KMS-11 (cell line): ENCODE measurements at regions not wholly inside any gene's neighbourhood (a gene's known extent, or its start where the extent isn't known, plus 50 kb on each side); places are given as distances from the start of the nearest gene placed in this dataset.

Experiments used
- H2AFZ ChIP-seq: fragments of 200-600 bp; sonication (generic); 2 replicates; pipeline ENCODE4 v1.6.1; 2016; ENCODE audit warnings: antibody characterized with exemption, mixed run types, low read depth
- H3K27ac ChIP-seq: fragments of 200-600 bp; sonication (generic); 2 replicates; pipeline ENCODE4 v1.6.1; 2016; ENCODE audit warnings: mild to moderate bottlenecking, mixed run types
- H3K27me3 ChIP-seq: fragments of 200-600 bp; sonication (generic); 2 replicates; pipeline ENCODE4 v1.6.1; 2017; ENCODE audit warnings: mild to moderate bottlenecking, low read depth, mixed run types, moderate library complexity; ENCODE audit not compliant: insufficient read depth
- H3K36me3 ChIP-seq: fragments of 200-600 bp; sonication (generic); 2 replicates; pipeline ENCODE4 v1.6.1; 2017; ENCODE audit warnings: mild to moderate bottlenecking, mixed run types; ENCODE audit not compliant: insufficient read depth
- H3K4me1 ChIP-seq: fragments of 200-600 bp; sonication (generic); 2 replicates; pipeline ENCODE4 v1.6.1; 2016; ENCODE audit warnings: mild to moderate bottlenecking, low read depth, mixed run types; ENCODE audit not compliant: poor library complexity, severe bottlenecking
- H3K4me2 ChIP-seq: fragments of 200-600 bp; sonication (generic); 2 replicates; pipeline ENCODE4 v1.7.0; 2016; ENCODE audit warnings: mild to moderate bottlenecking, mixed run types
- H3K4me3 ChIP-seq: fragments of 200-600 bp; sonication (generic); IDR thresholded peaks from 2 replicates; pipeline ENCODE4 v1.6.1; 2017; ENCODE audit warnings: low read depth, low read length, mixed read lengths; ENCODE audit not compliant: insufficient read depth
- H3K79me2 ChIP-seq: fragments of 200-600 bp; sonication (generic); 2 replicates; pipeline ENCODE4 v1.6.1; 2016; ENCODE audit warnings: low read depth, mixed run types; ENCODE audit not compliant: insufficient read depth
- H3K9ac ChIP-seq: fragments of 200-600 bp; sonication (generic); 2 replicates; pipeline ENCODE4 v1.6.1; 2016; ENCODE audit warnings: mild to moderate bottlenecking, mixed run types
- H4K20me1 ChIP-seq: fragments of 200-600 bp; sonication (generic); 2 replicates; pipeline ENCODE4 v1.6.1; 2016; ENCODE audit warnings: mild to moderate bottlenecking, mixed run types; ENCODE audit not compliant: insufficient read depth
- CTCF ChIP-seq: fragments of 200-600 bp; sonication (generic); conservative IDR thresholded peaks from 2 replicates; pipeline ENCODE4 v1.6.1; 2017; ENCODE audit warnings: low read depth, mild to moderate bottlenecking, antibody characterized with exemption, low read length, moderate library complexity, mixed read lengths

DNA sequence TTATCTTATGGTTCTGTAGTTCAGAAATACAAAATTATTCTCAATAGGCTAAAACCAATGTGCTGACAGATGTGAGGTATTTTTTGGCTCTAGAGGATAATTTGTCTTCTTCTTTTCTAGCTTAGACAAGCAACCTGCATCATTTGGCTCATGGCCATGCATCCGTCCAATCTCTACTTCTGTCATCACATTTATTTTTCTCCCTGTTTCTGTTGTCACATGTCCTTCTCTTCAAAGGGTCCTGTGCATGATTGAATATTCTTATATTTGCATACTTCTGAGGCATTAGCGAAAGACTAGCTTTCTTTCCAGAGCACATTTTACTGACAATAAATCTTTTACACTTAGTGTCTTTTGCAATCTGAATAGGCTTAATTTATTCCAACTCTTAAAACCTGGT, 564.7 kb downstream of the CDH10 start:
- no peak for TF ChIP-seq CTCF
- Histone ChIP-seq H3K27me3 (no peaks in the 10 kb centered on the region), H3K4me2 (no peak overlapping the region), H3K4me3 (no peak overlapping the region), H3K27ac (no peak overlapping the region), H4K20me1 (no peaks in the 10 kb centered on the region), H3K79me2 (no peaks in the 10 kb centered on the region), H3K36me3 (no peaks in the 10 kb centered on the region), H3K9ac (no peak overlapping the region), H3K4me1 (no peaks in the 10 kb centered on the region), H2AFZ (no peak overlapping the region)

- H3K79me2 ChIP-seq = no peaks in the 10 kb centered on the region
- H3K4me2 ChIP-seq = no peak overlapping the region
- H3K27me3 ChIP-seq = no peaks in the 10 kb centered on the region
- no peaks in the 10 kb centered on the region for H3K4me1 ChIP-seq
- H3K36me3 ChIP-seq = no peaks in the 10 kb centered on the region
- no peaks in the 10 kb centered on the region for H4K20me1 ChIP-seq
- no peak overlapping the region for H2AFZ ChIP-seq
- H3K9ac ChIP-seq = no peak overlapping the region
- no peak overlapping the region for H3K4me3 ChIP-seq
- no peak for TF ChIP-seq CTCF
- no peak overlapping the region for H3K27ac ChIP-seq
Measured at GRCh38 chr5:24094081-24094679, 550.6 kb downstream of the CDH10 start.

DNA sequence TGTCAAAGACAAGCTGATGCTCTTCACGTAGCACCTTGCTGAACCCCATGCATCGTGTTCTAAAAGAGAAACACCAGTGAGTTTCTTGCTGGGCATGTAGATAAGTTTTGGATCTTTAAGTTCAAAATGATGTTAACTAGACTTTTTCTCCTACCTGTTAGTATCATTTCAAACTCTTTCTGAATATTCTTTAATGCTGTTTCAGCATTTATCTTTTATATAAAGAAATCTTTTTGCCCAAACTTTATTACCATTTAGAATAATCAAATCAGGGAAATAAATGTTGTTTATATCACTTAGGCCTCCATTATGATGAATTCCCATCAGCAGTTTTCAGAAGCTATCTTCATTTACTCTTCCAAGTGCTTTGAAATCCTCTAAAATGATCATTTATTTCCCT, 542.8 kb downstream of the CDH10 start:
- H3K4me2 ChIP-seq = no peak overlapping the region
- no peaks in the 10 kb centered on the region for H3K79me2 ChIP-seq

DNA sequence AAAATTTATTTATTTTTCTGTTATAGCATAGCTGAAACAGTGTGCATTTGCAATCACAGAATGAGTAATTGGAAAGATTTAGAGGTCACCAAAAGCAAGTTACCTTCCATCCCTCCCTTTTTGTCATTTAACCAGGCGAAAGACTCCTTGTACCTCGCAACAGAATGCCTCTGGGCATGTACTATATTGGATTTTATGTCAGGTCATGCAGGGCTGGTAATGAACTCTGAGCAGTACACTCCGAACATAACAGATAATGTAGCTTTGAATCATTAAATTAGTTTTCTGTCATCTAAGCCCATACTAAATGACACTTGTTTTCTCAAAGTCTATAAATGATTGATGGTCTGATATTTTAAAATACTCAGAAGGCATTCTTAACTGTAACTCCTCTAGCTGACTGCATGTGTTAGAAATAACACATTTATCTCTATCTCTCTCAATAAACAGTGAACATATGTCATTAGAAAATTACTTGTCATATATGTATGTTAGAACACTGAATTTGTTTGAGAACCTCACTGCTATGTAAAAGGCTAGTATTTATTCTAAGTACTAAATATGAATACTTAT, 541.2 kb downstream of the CDH10 start:
- Histone ChIP-seq H3K27me3 (no peaks in the 10 kb centered on the region), H3K4me3 (no peak overlapping the region), H3K4me2 (no peak overlapping the region), H4K20me1 (no peaks in the 10 kb centered on the region), H3K9ac (no peak overlapping the region), H3K27ac (no peak overlapping the region), H2AFZ (no peak overlapping the region), H3K4me1 (no peaks in the 10 kb centered on the region), H3K79me2 (no peaks in the 10 kb centered on the region), H3K36me3 (no peaks in the 10 kb centered on the region)
- TF ChIP-seq CTCF = no peak

More for the DNA sequence above, 542.8 kb downstream of the CDH10 start:
- Histone ChIP-seq H3K27me3 (no peaks in the 10 kb centered on the region), H3K4me1 (no peaks in the 10 kb centered on the region), H3K9ac (no peak overlapping the region), H3K27ac (no peak overlapping the region), H3K36me3 (no peaks in the 10 kb centered on the region), H4K20me1 (no peaks in the 10 kb centered on the region), H3K4me3 (no peak overlapping the region), H2AFZ (no peak overlapping the region)
- TF ChIP-seq CTCF = no peak
